ENCODE measurements at regions not wholly inside any gene's neighbourhood (a gene's known extent, or its start where the extent isn't known, plus 50 kb on each side); places are given as distances from the start of the nearest gene placed in this dataset.

- intact Hi-C loops (cut with DNase I), result no loop called here
- no peak for DNase-seq (ENCODE audit: extremely low spot score in 2 of 2)
- Histone ChIP-seq H3K36me3 (no peaks in the 10 kb centered on the region), H3K27ac (no peak overlapping the region), H3K27me3 (no peaks in the 10 kb centered on the region), H3K9me3 (peaks cover 9% of the 10 kb centered on the region), H3K4me1 (no peaks in the 10 kb centered on the region), H3K4me3 (no peak overlapping the region)
- no peak for TF ChIP-seq POLR2A (IDR thresholded peaks at IDR 0.05)
- TF ChIP-seq POLR2AphosphoS5 (IDR thresholded peaks at IDR 0.05; ENCODE audit: insufficient read depth in 1 of 2, low read depth in 1 of 2), result no peak
- no peak for TF ChIP-seq CTCF (IDR thresholded peaks at IDR 0.05)
Observed at GRCh38 chr3:13975686-13976085, 95.8 kb upstream of the WNT7A start.

- peaks cover 9% of the 10 kb centered on the region for H3K9me3 ChIP-seq
- intact Hi-C loops (cut with DNase I), result no loop called here
- no peak for DNase-seq (ENCODE audit: extremely low spot score in 2 of 2)
- TF ChIP-seq POLR2A (IDR thresholded peaks at IDR 0.05), result no peak
- no peak for TF ChIP-seq POLR2AphosphoS5 (IDR thresholded peaks at IDR 0.05; ENCODE audit: insufficient read depth in 1 of 2, low read depth in 1 of 2)
- no peak for TF ChIP-seq CTCF (IDR thresholded peaks at IDR 0.05)
- no peaks in the 10 kb centered on the region for H3K4me1 ChIP-seq
- H3K4me3 ChIP-seq, result no peak overlapping the region
- no peaks in the 10 kb centered on the region for H3K36me3 ChIP-seq
- no peak overlapping the region for H3K27ac ChIP-seq
- no peaks in the 10 kb centered on the region for H3K27me3 ChIP-seq
Observed at GRCh38 chr3:13972679-13973379, 93.0 kb upstream of the WNT7A start.

- Histone ChIP-seq H3K36me3 (no peaks in the 10 kb centered on the region), H3K27me3 (no peaks in the 10 kb centered on the region)
- DNase-seq (ENCODE audit: extremely low spot score in 2 of 2), result no peak
Observed at GRCh38 chr3:13966302-13966701, 86.4 kb upstream of the WNT7A start.

GRCh38 chr3:13963137-13963886 is 83.4 kb upstream of the WNT7A start:
- intact Hi-C loops (cut with DNase I), result no loop called here
- TF ChIP-seq POLR2AphosphoS5 (IDR thresholded peaks at IDR 0.05; ENCODE audit: insufficient read depth in 1 of 2, low read depth in 1 of 2) (no peak), POLR2A (IDR thresholded peaks at IDR 0.05) (no peak), CTCF (IDR thresholded peaks at IDR 0.05) (no peak)
- no peaks in the 10 kb centered on the region for H3K27me3 ChIP-seq
- no peak overlapping the region for H3K4me3 ChIP-seq
- no peak overlapping the region for H3K27ac ChIP-seq
- no peaks in the 10 kb centered on the region for H3K4me1 ChIP-seq
- DNase-seq (ENCODE audit: extremely low spot score in 2 of 2), result no peak
- H3K36me3 ChIP-seq, result no peaks in the 10 kb centered on the region
- no peaks in the 10 kb centered on the region for H3K9me3 ChIP-seq

More at GRCh38 chr3:13966302-13966701, 86.4 kb upstream of the WNT7A start:
- intact Hi-C loops (cut with DNase I), result no loop called here
- Histone ChIP-seq H3K4me3 (no peak overlapping the region), H3K27ac (no peak overlapping the region), H3K4me1 (no peaks in the 10 kb centered on the region), H3K9me3 (no peaks in the 10 kb centered on the region)
- no peak for TF ChIP-seq CTCF (IDR thresholded peaks at IDR 0.05)
- no peak for TF ChIP-seq POLR2A (IDR thresholded peaks at IDR 0.05)
- TF ChIP-seq POLR2AphosphoS5 (IDR thresholded peaks at IDR 0.05; ENCODE audit: insufficient read depth in 1 of 2, low read depth in 1 of 2), result no peak
